Fibroblast of skin of right biceps (primary cell): ENCODE measurements at regions not wholly inside any gene's neighbourhood (a gene's known extent, or its start where the extent isn't known, plus 50 kb on each side); places are given as distances from the start of the nearest gene placed in this dataset.
"Not testable (repeated sequence)": the region's sequence is repeated elsewhere in the genome, so short reads cannot be mapped to it uniquely, and the experiment has no call there.

Experiments
- DNase-seq: peaks from one replicate; pipeline ENCODE4 v3.0.0-alpha.2; 2013

DNA sequence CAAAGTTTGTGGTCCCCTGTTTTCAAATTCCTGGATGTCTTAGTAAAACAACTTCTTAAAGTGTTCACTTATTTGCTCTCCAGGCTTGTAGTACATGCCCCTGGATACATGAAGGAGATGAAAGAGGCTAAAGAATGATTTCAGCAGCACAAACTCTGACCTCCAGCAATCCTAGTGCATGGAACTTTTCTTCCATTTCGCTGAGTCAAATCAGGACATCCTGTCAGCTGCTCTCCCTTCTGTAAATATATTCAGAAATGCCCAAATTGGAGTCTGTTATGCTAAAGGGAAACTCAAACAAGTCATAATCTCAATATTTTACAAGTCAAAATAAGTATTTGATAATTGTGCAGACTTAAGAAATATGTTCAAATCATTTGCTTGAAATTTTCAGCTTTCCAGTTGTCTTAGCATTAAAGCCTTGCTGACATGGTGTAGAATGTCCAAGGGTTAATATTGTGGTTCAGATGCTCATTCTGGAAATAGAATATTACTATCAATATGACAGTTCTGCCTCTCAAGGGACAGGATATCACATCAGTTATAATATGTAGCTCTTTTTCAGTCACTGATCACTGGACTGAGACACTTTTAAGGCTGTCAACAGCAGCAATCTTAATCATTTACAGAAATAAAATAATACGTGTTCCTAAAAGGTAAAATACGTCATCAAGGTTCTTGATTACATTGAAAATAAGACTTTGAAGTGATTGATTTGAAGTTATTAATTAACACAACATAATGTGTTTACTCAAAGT, 1157.3 kb downstream of the PLA2G4A start:
- no peak for DNase-seq

DNA sequence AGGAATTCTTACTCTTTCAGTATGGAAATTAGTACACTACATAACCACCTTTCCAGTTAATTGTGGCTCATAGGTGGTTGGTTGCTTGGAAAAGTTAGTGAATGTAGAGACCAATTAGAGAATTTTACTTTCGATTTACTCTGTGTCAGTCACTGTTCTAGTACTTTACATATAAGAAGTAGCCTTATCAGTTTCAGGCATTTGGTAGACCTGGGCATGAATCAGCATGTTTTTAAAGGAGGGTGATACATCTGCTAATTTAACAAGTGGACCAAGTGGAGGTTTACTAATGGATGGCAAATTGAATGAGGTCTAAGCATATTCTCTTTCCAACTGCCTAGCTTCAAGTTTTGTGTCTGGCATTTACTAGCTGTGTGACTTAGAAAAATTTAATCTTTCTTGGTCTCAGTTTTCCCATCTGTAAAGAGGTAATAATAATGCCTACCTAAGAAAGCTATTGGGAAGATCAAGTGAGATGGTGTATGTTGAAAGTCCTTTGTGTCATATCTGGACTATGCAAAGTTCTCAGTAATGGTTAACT, 1158.6 kb downstream of the PLA2G4A start:
- DNase-seq, result no peak

DNA sequence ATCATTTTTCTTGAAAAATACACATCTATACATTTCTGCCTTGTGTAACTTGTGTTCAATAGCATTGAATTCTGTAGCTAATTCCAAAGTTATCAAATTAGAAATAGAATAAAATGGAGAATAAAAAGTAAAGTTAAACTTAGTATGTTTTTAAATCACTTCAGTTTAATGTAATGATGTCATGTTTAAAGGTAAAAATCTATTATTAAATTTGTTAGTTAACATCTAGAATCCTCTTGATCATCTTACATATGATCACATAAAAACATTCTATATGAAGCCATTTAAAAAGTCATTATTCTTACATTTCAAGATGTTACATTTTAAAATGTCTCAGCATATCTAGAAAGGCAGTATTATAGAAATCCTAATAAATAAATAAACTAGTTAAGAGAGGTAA, 1163.2 kb downstream of the PLA2G4A start:
- no peak for DNase-seq

DNA sequence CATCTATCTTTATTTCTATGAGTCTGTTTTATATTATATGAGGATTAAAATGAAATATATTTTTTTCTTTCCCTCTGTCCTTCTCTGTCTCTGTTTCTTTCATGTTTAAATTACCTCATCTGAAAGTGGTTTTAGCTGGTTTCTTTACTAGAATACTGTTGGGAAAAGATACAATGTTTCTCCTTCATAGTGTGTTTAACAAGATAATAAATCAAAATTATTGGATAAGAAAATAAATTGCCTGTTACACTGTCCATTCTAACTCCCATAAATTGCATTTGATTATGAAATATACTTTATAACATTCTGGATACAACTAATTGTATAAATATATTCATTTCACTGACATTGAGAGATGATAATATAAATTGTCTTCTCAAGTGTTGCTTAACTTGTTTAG, 1168.0 kb downstream of the PLA2G4A start:
- no peak for DNase-seq

DNA sequence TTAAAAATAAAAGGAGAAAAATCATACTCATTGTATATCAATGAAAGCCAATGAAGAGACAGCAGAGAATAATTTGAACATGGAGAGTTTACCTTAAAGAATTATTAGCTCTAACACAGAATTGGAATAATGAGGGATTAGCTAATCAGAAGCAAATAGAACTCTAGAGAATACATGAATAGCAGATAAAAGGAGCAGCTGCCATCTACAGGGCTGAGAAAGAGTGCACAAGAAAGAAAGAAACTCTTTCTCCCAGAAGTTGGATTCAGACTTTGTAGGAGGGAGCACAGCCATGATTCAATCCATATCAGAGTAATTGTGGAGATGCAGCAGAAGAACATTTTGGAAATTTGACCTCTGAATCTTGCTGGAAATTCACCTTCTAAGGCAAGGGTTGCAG, 1171.2 kb downstream of the PLA2G4A start:
- no peak for DNase-seq

DNA sequence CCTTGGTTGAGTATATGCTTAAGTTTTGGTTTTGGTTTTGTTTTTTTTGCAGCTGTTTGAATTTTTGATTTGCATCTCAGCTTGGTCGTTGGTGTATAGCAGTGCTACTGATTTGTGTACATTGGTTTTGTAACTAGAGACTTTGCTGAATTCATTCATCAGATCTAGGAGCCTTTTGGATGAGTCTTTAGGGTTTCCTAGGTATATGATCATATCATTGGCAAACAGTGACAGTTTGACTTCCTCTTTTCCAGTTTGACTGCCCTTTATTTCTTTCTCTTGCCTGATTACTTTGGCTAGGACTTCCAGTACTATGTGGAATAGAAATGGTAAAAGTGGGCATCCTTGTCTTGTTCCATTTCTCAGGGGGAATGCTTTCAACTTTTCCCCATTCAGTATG, 1174.9 kb downstream of the PLA2G4A start:
- DNase-seq, result not testable (repeated sequence)

DNA sequence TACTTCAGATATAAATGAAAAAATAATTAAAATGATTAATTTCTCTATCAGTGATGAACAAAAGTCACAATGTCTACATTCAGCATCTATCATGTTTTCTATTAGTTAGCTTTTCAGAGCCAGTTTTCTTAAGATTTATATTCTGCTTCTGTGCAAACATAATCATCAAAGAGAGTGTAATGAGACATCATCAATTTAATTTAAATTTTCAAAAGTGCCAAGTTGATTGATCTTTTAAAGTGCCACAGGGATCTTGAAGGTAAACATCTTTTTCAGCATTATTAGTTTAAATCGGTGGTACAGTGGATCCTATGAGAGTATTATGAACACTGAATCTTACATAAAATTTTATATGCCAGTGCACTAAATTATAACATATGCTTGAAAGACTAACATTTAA, 1176.1 kb downstream of the PLA2G4A start:
- no peak for DNase-seq

DNA sequence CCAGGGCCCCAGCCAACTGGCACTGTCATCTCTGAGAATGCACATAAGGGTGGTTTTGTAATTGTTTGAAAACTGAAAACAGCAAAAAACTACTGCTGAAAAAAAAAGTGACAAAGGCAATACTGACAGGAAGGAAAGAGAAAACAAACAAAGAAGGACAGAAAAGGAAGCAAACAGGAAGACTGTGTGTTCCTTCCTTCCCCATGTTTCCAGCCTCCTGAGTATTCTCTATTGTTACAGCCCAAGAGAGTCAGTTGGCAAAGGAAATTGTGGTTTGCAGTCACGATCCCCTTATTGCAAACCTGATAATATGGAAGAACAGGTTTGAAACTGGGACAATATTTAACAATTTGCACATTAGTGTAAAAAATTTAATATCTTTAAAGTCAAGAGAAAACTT, 1177.6 kb downstream of the PLA2G4A start:
- no peak for DNase-seq

DNA sequence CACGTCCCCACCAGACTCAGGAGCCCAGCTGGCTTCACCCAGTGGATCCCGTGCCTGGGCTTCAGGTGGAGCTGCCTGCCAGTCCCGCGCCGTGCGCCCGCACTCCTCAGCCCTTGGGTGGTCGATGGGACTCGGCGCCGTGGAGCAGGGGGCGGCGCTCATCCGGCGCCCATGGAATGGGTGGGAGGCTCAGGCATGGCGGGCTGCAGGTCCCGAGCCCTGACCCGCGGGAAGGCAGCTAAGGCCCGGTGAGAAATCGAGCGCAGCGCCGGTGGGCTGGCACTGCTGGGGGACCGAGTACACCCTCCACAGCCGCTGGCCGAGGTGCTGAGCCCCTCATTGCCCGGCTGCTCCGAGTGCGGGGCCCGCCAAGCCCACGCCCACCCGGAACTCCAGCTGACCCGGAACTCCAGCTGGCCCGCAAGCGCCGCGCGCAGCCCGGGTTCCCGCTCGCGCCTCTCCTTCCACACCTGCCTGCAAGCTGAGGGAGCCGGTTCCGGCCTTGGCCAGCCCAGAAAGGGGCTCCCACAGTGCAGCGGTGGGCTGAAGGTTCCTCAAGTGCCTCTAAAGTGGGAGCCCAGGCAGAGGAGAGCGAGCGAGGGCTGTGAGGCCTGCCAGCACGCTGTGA, 1184.6 kb downstream of the PLA2G4A start:
- not testable (repeated sequence) for DNase-seq

DNA sequence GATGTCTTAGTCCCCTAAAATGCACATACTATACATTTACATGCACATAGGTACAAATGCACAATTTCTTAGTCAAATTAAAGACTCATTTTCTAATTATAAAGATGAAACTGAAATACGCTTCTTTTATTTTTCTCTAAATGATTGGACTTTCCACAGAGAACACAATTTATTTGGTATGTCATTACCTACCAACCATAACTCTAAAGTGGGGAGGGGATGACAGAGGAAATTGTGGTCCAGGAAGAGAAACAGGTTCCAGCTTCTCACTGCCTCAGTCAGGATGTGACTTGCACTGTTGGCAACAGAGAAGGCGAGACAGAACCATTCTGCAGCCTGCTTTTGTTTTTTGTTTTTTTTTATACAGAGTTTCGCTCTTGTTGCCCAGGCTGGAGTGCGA, 1189.2 kb downstream of the PLA2G4A start:
- no peak for DNase-seq

DNA sequence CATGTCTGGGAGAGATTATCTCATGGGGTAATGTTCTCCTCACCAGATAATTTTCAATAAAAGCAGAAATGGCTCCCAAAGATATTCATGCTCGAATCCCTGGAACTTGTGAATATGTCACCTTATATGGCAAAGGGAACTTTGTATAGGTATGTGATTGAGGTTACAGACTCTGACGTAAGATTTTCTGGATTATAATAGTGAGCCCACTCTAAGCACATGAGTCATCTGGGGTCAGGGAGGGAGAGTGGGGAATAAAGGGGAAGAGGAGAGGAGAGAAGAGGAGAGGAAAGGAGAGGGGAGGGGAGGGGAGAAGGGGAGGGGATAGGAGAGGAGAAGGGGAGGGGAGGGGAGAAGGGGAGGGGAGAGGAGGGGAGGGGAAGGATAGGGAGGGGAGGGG, 1193.9 kb downstream of the PLA2G4A start:
- DNase-seq, result peak; percentile 54

DNA sequence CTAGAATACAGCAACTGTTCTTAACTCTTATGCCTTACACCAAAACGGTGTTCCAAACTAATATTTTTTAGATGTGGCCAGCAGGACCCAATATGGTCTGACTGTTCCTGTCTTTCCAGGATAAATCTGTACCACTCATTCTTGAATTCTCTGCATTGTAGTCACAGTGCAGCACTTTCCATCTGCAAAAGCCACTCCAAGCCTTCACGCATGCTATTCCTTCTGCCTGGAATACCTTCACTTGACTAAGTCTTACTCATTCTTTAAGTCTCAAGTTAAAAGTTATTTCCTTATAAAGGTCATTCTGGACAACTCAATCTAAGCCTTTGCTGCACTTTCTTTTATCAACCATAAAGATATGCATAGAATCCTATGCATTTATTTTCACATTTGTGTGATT, 1194.5 kb downstream of the PLA2G4A start:
- peak; percentile 62 for DNase-seq

DNA sequence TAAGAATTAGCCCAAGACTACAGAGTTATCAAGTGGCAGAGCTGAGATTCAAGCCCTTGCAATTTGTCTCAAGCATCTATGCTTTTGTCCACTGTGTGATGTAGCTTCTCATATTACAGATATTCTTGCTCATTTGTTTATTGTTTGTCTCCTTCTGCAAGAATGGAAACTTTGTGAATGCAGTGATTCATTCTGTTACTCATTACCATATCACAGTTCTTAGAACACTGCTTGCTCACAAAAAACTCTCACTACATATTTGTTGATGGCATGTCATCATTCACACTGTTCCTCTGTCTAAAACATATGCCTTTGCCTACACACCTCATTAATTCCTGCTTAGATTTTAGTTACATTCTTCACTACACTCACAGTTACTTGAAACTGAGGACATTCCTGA, 1198.9 kb downstream of the PLA2G4A start:
- peak; percentile 86 for DNase-seq

DNA sequence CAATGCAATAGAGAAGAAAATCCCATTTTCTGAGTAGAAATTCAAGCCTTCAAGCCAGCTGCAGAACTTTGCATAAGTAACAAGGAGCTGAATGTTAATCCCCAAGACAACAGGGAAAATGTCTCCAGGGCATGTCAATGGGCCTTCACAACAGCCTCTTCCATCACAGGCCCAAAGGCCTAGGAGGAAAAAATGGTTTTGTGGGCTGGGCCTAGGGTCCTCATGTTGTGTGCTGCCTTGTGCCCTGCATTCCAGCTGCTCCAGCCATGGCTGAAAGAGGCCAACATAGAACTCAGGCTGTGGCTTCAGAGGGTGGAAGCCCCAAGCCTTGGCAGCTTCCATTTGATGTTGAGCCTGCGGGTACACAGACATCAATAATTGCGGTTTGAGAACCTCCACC, 1208.8 kb downstream of the PLA2G4A start:
- not testable (repeated sequence) for DNase-seq

DNA sequence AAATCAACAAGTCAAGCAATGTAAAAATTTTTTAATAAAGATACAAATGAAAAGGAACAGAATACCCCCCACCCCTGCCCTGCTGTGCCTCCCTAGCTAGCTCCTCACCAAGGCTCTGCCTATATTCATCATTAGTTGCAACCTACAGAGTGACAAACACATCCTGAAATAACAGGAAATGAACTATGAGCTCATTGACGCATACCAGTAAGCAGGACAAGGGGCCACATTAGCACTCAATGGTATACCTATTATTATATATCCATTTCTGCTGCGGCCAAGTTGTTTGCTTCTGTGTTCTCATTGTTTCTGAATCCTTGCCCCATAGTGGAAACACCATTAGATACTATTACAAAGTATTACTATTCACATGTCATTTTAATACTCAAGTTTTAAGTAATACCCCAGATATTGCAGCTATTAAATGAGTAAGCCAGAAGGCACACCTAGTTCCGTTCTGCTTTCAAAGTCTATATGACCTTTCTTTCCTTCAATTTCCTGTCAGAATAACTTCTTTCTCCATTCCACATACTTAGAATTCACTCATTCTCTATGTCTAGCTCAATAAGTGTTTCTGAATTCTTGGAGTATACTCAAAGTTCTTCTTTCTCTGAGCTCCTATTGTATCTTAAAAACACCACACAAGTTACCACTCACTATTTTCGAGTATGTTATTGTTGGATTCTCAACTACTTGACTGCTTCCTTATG, 1214.9 kb downstream of the PLA2G4A start:
- DNase-seq, result no peak

DNA sequence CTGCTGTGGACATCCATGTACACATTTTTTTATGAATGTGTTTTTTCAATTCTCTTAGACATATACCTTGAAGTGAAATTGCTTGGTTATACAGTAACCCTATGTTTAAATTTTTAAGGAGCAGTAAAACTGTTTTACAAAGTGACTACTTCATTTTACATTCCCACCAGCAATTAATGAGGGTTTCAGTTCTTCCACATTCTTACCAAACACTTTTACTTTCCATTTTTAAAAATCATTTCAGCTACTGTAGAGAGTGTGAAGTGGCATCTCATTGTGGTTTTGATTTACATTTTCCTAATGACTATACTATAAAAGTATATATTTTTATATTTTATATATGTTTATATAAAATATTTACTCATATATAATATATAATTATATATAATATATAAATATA, 1221.5 kb downstream of the PLA2G4A start:
- no peak for DNase-seq

DNA sequence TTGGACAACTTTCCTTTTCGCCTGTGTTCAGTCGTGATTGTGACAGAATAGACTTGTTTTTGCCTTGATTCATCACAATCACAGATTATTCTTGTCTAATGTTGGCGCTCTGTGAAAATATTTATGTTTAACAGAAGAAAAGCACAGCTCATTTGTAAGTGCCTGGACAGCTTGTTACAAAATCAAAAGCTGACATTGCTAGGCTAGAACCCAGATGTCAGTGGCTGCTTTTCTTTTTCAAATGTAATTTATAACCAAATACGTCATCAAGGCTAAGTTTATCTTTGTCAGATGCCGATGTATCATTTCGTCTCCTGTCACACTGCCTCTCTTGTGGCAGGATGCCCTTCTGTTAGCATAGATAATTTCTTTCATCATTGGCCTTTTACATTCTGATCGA, 1227.3 kb downstream of the PLA2G4A start:
- DNase-seq, result no peak

DNA sequence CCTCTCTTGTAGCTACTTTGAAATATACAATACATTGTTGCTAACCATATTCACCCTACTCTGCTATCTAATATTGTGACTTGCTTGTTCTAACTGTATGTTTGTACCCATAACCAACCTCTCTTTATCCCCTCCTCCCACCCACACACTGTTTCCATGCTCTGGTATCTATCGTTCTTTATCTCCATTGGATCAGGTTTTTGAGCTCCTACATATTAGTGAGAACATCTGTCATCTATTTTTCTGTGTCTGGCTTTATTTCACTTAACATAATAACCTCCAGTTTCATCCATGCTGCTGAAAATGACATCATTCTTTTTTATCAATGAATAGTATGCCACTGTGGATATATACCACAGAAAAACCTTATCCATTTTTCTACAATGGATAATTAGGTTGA, 1230.1 kb downstream of the PLA2G4A start:
- DNase-seq, result no peak

DNA sequence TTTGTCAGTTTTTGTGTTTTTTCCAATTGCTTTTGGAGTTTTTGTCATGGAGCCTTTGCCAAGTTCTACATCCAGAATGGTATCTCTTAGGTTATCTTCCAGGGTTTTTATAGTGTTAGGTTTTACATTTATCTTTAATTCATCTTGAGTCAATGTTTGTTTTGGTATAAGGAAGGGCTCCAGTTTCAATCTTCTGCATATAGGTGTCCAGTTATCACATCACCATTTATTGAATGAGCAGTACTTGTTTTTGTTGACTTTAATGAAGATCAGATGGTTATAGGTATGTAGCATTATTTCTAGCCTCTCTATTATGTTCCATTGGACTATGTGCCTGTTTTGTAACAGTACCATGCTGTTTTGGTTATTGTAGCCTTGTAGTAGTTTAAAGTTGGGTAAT, 1233.1 kb downstream of the PLA2G4A start:
- DNase-seq, result no peak

DNA sequence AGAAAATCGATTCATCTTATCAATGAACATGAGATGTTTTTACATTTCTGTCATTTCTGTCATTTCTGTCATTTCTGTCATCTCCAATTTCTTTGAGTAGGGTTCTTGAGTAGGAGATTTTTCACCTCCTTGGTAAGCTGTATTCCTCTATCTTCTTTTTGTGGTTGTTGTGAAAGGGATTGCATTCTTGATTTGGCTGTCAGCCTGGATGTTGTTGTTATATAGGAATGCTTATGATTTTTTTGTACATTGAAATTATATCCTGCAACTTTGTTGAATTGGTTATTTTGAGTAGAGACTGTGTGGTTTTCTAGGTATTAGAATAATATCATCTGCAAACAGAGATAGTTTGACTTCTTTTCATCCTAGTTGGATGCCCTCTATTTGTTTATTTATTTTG, 1233.7 kb downstream of the PLA2G4A start:
- peak; percentile 4 for DNase-seq

DNA sequence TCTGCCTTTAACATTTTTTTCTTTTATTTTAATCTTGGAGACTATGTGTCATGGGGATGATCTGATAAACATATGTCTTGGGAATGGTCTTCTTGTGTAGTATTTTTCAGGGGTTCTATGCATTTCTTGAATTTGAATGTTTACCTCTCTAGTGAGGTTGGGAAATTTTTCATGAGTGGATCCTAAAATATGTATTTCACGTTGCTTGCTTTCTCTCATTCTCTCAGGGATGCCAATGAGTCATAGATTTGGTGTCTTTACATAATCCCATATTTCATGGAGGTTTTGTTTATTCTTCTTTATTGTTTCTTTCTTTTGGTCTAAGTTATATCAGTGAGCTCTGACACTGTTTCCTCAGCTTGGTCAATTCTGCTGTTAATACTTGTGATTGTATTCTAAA, 1237.2 kb downstream of the PLA2G4A start:
- DNase-seq, result peak; percentile 30

DNA sequence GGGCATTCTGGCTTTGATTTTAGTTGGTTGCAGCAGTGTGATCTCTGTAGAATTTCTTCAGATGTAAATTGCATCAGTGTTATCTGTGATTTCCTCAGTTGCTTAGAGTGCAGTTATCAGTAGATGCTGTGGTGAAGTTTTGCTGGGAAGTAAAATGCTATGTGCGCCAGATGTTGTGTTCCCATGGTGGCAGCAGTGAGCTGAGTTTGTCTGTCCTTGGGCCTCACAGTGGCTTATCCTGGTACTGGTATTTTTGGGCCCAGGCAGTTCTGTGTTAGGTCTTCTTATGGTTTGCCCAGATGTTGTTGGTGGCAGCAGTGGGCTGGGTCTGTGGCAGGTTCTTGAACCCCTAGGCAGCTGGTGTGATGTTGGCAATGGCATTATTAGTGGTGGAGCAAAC, 1242.1 kb downstream of the PLA2G4A start:
- DNase-seq, result no peak

DNA sequence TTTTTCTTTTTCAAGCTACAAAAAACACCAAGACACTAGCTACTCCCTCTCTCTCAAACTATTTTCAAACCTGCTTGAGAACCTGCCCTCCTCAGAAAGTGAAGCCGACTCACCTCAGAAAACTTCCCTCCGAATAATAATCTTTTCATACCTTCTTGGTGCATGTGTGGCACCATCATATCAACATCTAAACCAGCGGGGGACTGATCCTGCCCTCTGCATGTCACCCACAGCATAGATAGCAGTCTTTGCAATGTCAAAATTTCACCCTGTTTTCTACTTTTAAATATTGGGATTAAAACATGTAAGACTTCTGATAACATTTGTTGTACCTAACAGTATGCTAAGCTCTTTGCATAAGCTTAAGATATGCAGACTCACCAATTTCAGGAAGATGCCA, 1260.3 kb downstream of the PLA2G4A start:
- DNase-seq, result no peak

DNA sequence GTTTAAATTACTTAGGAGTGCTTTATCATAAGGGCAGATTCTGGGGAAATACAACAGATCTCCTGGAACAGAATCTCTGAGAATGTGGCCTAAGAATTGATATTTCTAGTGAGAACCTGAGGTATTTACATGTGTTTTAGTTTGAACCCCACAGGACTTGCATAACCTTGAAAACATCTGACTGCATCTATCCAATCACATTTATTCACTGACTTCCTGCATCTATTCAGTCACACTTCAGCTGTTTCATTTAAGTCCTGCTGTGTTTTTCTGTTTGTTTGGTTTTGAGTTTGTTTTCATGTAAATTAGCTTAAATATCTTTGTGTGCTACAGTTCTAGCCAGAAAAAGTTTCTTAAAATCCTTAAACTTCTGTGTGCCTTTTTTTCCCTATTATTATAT, 1260.7 kb downstream of the PLA2G4A start:
- DNase-seq, result no peak
